OCI-LY3 (cell line): ENCODE measurements at regions not wholly inside any gene's neighbourhood (a gene's known extent, or its start where the extent isn't known, plus 50 kb on each side); places are given as distances from the start of the nearest gene placed in this dataset.

Experiments
- EZH2phosphoT487 ChIP-seq: fragments of 200-600 bp; shearing (Covaris generic); IDR thresholded peaks from 2 replicates; pipeline ENCODE4 v1.6.1; 2018; ENCODE audit warnings: antibody characterized with exemption, mixed run types, low read depth
- TF ChIP-seq, protein P1 (sequence below): fragments of 200-600, 300-600 bp; sonication (generic); IDR thresholded peaks from 2 replicates; pipeline ENCODE4 v1.5.1; 2014; ENCODE audit warnings: antibody characterized with exemption, low read length, low read depth

DNA sequence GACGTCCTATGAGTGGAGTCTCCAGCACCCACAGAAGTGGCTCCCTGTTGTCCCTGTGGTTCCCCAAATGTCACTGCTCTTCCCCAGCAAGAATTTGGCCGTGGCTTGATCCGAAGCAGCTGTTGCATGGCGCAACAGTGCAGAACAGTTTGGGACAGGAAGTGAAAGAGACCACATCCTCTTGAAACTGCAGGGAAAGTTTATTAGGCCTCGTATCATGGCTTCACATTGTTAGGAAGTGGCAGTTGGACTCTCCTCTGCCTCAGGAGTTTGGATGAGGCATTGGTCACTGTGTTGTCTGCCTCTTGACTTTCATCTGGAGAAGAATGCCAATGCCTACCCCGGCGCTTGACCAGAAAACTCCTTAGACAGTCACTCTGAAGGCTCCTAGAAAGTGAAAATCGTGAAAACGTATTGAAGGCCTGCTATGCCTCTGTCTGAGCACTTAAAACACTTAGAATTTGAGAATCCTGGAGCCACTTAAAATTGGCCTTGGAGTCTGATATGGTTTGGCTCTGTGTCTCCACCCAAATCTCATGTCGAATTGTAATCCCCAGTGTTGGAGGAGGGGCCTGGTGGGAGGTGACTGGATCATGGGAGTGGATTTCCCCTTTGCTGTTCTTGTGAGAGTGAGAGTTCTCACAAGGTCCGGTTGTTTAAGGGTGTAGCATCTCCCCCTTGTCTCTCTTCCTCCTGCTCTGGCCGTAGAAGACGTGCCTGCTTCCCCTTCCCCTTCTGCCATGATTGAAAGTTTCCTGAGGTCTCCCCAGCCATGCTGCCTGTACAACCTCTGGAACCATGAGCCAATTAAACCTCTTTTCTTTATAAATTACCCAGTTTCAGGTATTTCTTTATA is 334.9 kb upstream of the JARID2 start:
- TF ChIP-seq EZH2phosphoT487, result no peak
- TF ChIP-seq, protein P1, sequence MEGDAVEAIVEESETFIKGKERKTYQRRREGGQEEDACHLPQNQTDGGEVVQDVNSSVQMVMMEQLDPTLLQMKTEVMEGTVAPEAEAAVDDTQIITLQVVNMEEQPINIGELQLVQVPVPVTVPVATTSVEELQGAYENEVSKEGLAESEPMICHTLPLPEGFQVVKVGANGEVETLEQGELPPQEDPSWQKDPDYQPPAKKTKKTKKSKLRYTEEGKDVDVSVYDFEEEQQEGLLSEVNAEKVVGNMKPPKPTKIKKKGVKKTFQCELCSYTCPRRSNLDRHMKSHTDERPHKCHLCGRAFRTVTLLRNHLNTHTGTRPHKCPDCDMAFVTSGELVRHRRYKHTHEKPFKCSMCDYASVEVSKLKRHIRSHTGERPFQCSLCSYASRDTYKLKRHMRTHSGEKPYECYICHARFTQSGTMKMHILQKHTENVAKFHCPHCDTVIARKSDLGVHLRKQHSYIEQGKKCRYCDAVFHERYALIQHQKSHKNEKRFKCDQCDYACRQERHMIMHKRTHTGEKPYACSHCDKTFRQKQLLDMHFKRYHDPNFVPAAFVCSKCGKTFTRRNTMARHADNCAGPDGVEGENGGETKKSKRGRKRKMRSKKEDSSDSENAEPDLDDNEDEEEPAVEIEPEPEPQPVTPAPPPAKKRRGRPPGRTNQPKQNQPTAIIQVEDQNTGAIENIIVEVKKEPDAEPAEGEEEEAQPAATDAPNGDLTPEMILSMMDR, result no peak
